ENCODE measurements at regions not wholly inside any gene's neighbourhood (a gene's known extent, or its start where the extent isn't known, plus 50 kb on each side); places are given as distances from the start of the nearest gene placed in this dataset.

DNA sequence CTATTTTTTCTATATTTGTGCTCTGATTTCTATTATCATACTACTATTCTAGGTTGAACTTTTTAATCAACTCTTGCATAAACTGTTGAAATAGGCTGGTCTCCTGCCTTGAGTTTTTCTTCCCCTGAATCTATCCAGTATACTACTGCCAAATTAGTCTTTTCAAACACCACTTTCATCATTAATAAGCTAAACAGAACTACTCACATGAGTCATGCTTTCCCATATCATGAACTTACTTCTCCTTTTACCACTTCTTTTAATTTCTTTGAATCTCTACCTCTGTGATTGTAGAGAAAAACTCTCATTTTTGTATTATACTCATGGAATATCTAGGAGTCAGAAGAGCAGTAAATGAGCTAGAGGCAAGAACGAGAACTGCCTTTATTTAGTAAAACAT is 340.3 kb upstream of the PDE3A start:
- TF ChIP-seq, protein P1, sequence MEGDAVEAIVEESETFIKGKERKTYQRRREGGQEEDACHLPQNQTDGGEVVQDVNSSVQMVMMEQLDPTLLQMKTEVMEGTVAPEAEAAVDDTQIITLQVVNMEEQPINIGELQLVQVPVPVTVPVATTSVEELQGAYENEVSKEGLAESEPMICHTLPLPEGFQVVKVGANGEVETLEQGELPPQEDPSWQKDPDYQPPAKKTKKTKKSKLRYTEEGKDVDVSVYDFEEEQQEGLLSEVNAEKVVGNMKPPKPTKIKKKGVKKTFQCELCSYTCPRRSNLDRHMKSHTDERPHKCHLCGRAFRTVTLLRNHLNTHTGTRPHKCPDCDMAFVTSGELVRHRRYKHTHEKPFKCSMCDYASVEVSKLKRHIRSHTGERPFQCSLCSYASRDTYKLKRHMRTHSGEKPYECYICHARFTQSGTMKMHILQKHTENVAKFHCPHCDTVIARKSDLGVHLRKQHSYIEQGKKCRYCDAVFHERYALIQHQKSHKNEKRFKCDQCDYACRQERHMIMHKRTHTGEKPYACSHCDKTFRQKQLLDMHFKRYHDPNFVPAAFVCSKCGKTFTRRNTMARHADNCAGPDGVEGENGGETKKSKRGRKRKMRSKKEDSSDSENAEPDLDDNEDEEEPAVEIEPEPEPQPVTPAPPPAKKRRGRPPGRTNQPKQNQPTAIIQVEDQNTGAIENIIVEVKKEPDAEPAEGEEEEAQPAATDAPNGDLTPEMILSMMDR (IDR thresholded peaks at IDR 0.05) = no peak
- TF ChIP-seq POLR2A (IDR thresholded peaks at IDR 0.05) = no peak

All from heart left ventricle (tissue), 13 donors.